ENCODE measurements at regions not wholly inside any gene's neighbourhood (a gene's known extent, or its start where the extent isn't known, plus 50 kb on each side); places are given as distances from the start of the nearest gene placed in this dataset.

DNA sequence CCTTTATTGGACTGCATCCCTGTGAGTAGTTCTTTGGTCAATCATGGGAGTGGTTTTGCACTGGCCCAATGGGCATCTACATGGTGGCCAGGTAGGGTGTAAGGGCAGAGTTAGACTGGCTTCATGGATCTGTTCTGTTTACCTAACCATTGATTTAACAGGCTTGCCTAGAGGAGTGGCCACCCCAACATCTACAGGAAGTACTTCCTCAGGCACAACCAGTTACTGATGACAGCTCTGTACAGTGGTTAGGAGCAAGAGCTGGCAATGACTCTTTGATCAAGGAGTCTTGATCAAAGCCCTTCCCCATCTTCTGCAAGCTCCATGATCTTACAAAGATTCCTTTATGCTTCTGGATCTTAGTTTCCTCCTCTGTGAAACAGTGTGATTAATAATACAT lies 140.9 kb upstream of the CYP1B1 start:
- H3K4me2 ChIP-seq: no peak overlapping the region
- no peak for ATAC-seq

More for the DNA sequence above, 140.9 kb upstream of the CYP1B1 start:
- H3K79me2 ChIP-seq (replicated peaks; ENCODE audit: insufficient read depth): no peaks in the 10 kb centered on the region
- no peak overlapping the region for H3K27ac Mint-ChIP-seq
- H3K4me1 Mint-ChIP-seq: no peaks in the 10 kb centered on the region
- TF ChIP-seq, protein P1, sequence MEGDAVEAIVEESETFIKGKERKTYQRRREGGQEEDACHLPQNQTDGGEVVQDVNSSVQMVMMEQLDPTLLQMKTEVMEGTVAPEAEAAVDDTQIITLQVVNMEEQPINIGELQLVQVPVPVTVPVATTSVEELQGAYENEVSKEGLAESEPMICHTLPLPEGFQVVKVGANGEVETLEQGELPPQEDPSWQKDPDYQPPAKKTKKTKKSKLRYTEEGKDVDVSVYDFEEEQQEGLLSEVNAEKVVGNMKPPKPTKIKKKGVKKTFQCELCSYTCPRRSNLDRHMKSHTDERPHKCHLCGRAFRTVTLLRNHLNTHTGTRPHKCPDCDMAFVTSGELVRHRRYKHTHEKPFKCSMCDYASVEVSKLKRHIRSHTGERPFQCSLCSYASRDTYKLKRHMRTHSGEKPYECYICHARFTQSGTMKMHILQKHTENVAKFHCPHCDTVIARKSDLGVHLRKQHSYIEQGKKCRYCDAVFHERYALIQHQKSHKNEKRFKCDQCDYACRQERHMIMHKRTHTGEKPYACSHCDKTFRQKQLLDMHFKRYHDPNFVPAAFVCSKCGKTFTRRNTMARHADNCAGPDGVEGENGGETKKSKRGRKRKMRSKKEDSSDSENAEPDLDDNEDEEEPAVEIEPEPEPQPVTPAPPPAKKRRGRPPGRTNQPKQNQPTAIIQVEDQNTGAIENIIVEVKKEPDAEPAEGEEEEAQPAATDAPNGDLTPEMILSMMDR (conservative IDR thresholded peaks at IDR 0.05; ENCODE audit: low read depth in 2 of 2): no peak
- TF ChIP-seq JUNB (IDR thresholded peaks at IDR 0.05; ENCODE audit: unreplicated experiment): no peak
- TF ChIP-seq, protein P2, sequence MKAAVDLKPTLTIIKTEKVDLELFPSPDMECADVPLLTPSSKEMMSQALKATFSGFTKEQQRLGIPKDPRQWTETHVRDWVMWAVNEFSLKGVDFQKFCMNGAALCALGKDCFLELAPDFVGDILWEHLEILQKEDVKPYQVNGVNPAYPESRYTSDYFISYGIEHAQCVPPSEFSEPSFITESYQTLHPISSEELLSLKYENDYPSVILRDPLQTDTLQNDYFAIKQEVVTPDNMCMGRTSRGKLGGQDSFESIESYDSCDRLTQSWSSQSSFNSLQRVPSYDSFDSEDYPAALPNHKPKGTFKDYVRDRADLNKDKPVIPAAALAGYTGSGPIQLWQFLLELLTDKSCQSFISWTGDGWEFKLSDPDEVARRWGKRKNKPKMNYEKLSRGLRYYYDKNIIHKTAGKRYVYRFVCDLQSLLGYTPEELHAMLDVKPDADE (IDR thresholded peaks at IDR 0.05): no peak
- TF ChIP-seq CREB1 (CRISPR knock-in tag; IDR thresholded peaks at IDR 0.05; ENCODE audit: low read depth): no peak
- TF ChIP-seq EZH2 (IDR thresholded peaks at IDR 0.05; ENCODE audit: low read depth, unreplicated experiment): no peak
- no peak for TF ChIP-seq STAT1 (IDR thresholded peaks at IDR 0.05; ENCODE audit: unreplicated experiment)
- TF ChIP-seq, protein P3, sequence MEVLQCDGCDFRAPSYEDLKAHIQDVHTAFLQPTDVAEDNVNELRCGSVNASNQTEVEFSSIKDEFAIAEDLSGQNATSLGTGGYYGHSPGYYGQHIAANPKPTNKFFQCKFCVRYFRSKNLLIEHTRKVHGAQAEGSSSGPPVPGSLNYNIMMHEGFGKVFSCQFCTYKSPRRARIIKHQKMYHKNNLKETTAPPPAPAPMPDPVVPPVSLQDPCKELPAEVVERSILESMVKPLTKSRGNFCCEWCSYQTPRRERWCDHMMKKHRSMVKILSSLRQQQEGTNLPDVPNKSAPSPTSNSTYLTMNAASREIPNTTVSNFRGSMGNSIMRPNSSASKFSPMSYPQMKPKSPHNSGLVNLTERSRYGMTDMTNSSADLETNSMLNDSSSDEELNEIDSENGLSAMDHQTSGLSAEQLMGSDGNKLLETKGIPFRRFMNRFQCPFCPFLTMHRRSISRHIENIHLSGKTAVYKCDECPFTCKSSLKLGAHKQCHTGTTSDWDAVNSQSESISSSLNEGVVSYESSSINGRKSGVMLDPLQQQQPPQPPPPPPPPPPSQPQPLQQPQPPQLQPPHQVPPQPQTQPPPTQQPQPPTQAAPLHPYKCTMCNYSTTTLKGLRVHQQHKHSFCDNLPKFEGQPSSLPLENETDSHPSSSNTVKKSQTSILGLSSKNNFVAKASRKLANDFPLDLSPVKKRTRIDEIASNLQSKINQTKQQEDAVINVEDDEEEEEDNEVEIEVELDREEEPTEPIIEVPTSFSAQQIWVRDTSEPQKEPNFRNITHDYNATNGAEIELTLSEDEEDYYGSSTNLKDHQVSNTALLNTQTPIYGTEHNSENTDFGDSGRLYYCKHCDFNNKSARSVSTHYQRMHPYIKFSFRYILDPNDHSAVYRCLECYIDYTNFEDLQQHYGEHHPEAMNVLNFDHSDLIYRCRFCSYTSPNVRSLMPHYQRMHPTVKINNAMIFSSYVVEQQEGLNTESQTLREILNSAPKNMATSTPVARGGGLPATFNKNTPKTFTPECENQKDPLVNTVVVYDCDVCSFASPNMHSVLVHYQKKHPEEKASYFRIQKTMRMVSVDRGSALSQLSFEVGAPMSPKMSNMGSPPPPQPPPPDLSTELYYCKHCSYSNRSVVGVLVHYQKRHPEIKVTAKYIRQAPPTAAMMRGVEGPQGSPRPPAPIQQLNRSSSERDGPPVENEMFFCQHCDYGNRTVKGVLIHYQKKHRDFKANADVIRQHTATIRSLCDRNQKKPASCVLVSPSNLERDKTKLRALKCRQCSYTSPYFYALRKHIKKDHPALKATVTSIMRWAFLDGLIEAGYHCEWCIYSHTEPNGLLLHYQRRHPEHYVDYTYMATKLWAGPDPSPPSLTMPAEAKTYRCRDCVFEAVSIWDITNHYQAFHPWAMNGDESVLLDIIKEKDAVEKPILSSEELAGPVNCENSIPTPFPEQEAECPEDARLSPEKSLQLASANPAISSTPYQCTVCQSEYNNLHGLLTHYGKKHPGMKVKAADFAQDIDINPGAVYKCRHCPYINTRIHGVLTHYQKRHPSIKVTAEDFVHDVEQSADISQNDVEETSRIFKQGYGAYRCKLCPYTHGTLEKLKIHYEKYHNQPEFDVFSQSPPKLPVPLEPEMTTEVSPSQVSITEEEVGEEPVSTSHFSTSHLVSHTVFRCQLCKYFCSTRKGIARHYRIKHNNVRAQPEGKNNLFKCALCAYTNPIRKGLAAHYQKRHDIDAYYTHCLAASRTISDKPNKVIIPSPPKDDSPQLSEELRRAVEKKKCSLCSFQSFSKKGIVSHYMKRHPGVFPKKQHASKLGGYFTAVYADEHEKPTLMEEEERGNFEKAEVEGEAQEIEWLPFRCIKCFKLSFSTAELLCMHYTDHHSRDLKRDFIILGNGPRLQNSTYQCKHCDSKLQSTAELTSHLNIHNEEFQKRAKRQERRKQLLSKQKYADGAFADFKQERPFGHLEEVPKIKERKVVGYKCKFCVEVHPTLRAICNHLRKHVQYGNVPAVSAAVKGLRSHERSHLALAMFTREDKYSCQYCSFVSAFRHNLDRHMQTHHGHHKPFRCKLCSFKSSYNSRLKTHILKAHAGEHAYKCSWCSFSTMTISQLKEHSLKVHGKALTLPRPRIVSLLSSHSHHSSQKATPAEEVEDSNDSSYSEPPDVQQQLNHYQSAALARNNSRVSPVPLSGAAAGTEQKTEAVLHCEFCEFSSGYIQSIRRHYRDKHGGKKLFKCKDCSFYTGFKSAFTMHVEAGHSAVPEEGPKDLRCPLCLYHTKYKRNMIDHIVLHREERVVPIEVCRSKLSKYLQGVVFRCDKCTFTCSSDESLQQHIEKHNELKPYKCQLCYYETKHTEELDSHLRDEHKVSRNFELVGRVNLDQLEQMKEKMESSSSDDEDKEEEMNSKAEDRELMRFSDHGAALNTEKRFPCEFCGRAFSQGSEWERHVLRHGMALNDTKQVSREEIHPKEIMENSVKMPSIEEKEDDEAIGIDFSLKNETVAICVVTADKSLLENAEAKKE (CRISPR knock-in tag; IDR thresholded peaks at IDR 0.05): no peak
- no peak for TF ChIP-seq POLR2AphosphoS5 (IDR thresholded peaks at IDR 0.05; ENCODE audit: low read depth)
- TF ChIP-seq EZH2phosphoT487 (IDR thresholded peaks at IDR 0.05; ENCODE audit: unreplicated experiment): no peak
- TF ChIP-seq ZNF331 (CRISPR knock-in tag; IDR thresholded peaks at IDR 0.05; ENCODE audit: low read depth): no peak
- no peak for TF ChIP-seq NANOG (IDR thresholded peaks at IDR 0.05; ENCODE audit: borderline replicate concordance)
- TF ChIP-seq, protein P4, sequence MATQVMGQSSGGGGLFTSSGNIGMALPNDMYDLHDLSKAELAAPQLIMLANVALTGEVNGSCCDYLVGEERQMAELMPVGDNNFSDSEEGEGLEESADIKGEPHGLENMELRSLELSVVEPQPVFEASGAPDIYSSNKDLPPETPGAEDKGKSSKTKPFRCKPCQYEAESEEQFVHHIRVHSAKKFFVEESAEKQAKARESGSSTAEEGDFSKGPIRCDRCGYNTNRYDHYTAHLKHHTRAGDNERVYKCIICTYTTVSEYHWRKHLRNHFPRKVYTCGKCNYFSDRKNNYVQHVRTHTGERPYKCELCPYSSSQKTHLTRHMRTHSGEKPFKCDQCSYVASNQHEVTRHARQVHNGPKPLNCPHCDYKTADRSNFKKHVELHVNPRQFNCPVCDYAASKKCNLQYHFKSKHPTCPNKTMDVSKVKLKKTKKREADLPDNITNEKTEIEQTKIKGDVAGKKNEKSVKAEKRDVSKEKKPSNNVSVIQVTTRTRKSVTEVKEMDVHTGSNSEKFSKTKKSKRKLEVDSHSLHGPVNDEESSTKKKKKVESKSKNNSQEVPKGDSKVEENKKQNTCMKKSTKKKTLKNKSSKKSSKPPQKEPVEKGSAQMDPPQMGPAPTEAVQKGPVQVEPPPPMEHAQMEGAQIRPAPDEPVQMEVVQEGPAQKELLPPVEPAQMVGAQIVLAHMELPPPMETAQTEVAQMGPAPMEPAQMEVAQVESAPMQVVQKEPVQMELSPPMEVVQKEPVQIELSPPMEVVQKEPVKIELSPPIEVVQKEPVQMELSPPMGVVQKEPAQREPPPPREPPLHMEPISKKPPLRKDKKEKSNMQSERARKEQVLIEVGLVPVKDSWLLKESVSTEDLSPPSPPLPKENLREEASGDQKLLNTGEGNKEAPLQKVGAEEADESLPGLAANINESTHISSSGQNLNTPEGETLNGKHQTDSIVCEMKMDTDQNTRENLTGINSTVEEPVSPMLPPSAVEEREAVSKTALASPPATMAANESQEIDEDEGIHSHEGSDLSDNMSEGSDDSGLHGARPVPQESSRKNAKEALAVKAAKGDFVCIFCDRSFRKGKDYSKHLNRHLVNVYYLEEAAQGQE (IDR thresholded peaks at IDR 0.05; ENCODE audit: unreplicated experiment): no peak
- H4K20me1 ChIP-seq (replicated peaks; ENCODE audit: insufficient read depth): no peaks in the 10 kb centered on the region
- no peak for DNase-seq (ENCODE audit: low spot score)
- no peak overlapping the region for H3K4me3 ChIP-seq
- H3K9me2 ChIP-seq (ENCODE audit: insufficient read depth): peaks cover 14% of the 10 kb centered on the region; the same call in 1 of the 2 replicates
- H3K27me3 ChIP-seq (ENCODE audit: insufficient read depth): no peaks in the 10 kb centered on the region
- H3K36me3 ChIP-seq (ENCODE audit: insufficient read depth): no peaks in the 10 kb centered on the region
- no peak overlapping the region for H3K4me3 Mint-ChIP-seq
- no peaks in the 10 kb centered on the region for H3K4me1 ChIP-seq (ENCODE audit: insufficient read depth)
- no peaks in the 10 kb centered on the region for H3K27me3 Mint-ChIP-seq (ENCODE audit: insufficient read depth, low read depth, poor library complexity)
- no peaks in the 10 kb centered on the region; the same call in 2 of the 3 replicates for H3K9me3 Mint-ChIP-seq
- no peak overlapping the region for H3K27ac ChIP-seq (ENCODE audit: low read depth)
- no peak overlapping the region for H2AFZ ChIP-seq
- H3K36me3 Mint-ChIP-seq (ENCODE audit: low read depth): no peaks in the 10 kb centered on the region
- no peaks in the 10 kb centered on the region for H3F3A ChIP-seq (replicated peaks; ENCODE audit: low read depth)

All from GM23338 (cell line).